ENCODE measurements at regions not wholly inside any gene's neighbourhood (a gene's known extent, or its start where the extent isn't known, plus 50 kb on each side); places are given as distances from the start of the nearest gene placed in this dataset.
"Not testable (repeated sequence)": the region's sequence is repeated elsewhere in the genome, so short reads cannot be mapped to it uniquely, and the experiment has no call there.

DNA sequence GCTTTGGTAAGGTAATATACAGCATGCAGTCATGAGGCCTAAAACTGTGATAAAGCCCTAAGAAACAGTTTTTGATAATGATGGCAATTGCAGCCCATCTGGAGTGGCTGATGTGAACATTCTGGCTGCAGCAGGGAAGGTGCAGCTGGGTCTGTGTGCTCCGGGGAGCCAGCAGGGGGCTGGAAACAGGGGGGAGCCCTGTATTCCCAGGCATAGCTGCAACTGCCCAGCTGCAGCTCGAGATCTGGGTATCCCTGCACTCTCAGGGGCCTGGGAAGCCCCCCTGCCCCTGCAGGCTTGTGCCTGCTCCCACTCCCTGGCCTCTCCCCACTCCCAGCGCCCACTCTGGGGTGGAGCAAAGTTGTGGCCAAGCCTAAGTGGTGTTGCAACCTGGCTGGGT lies 95.6 kb downstream of the RRAGB start:
- Histone ChIP-seq H3K4me3 (ENCODE audit: low read length) (no peak overlapping the region), H3K27ac (ENCODE audit: low read length) (no peak overlapping the region), H3K9me3 (ENCODE audit: control insufficient read depth, low read length) (no peaks in the 10 kb centered on the region), H3K27me3 (ENCODE audit: control insufficient read depth, insufficient read depth) (no peaks in the 10 kb centered on the region), H3K4me1 (ENCODE audit: control insufficient read depth, insufficient read depth, low read length) (no peaks in the 10 kb centered on the region)
- intact Hi-C loops (cut with DNase I) = no loop called here
- WGBS = 60% methylated on average over 3 of the region's 3 CpGs
- DNase-seq = no peak
- ATAC-seq = no peak

DNA sequence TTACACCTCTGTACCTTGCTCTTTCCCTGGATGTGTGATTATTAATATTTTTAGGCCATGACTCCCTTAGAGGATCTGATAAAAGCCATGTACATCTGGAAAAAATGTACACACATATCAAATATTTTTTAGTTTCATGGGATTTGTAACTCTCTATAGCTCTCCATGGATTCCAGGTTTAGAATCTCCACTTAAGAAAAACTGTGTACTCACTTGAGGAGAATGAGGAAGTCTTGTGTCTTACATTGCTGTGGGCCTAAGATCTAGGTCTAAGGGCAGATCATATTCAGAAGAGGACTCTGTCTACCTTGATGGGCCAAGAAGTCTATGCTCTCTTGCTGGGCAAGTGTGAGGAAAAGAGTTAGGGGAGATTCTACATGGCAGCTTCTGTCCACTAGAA lies 98.0 kb downstream of the RRAGB start:
- no peaks in the 10 kb centered on the region for H3K9me3 ChIP-seq (ENCODE audit: control insufficient read depth, low read length)
- intact Hi-C loops (cut with DNase I) = no loop called here
- no peak overlapping the region for H3K4me3 ChIP-seq (ENCODE audit: low read length)
- H3K4me1 ChIP-seq (ENCODE audit: control insufficient read depth, insufficient read depth, low read length) = no peaks in the 10 kb centered on the region
- H3K27me3 ChIP-seq (ENCODE audit: control insufficient read depth, insufficient read depth) = no peaks in the 10 kb centered on the region
- no peak for ATAC-seq
- H3K27ac ChIP-seq (ENCODE audit: low read length) = no peak overlapping the region
- no peak for DNase-seq

DNA sequence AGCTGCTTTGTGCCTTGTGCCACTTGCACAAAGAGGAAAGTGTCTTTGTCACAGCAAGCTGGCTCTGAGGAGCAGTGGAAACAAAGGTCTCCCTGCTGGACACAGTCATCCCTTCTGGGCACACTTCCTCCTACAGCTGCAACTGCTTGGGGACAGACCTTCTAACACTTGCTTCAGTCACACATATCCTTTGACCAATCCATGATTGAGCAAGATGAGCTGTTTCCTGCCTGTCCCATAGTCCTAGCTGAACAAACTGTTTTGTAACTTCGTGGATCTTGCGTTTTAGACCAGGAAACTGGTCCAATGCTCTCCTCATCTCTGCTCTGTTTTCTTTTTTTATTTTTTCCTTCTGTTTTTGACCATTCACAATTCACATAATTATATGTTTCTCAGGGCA lies 98.5 kb downstream of the RRAGB start:
- ATAC-seq = no peak
- intact Hi-C loops (cut with DNase I) = no loop called here

DNA sequence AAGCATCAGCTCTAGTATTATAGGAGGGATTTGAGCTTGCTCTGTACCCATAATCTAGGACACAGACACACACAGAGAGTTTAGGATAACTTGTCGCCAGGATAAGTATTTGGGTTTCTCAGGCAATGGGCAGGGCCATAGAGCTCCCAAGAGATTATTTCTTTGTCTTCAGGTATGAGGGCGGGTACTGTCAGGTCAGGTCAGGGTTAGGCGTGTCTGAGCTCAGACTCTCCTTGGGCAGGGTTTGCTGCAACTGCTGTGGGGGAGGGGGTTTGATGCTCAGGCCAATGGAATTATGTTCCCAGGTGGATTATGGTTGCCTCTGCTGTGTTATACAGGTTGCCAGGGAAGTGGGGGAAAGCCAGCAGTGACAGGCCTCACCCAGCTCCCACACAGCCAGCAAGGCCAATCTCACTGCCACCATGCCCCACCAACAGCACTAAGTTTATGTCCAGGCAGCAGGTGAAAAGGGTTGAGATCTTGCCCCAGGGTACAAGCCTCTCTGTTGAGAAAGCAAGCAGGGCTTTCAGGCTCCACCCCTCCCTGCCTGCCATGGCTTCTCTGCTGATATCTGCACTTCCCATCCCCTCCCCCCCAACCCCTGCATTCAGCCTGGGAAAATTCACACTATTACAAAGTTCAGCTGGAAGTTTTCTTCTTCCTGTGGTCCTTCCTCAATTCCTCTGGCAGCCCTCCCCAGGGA lies 101.3 kb downstream of the RRAGB start:
- intact Hi-C loops (cut with DNase I) = no loop called here
- no peak overlapping the region for H3K27ac ChIP-seq (ENCODE audit: low read length)
- H3K4me3 ChIP-seq (ENCODE audit: low read length) = no peak overlapping the region
- H3K9me3 ChIP-seq (ENCODE audit: control insufficient read depth, low read length) = no peaks in the 10 kb centered on the region
- ATAC-seq (no peak), DNase-seq (no peak)
- WGBS = 79% methylated on average over 3 of the region's 3 CpGs
- no peaks in the 10 kb centered on the region for H3K4me1 ChIP-seq (ENCODE audit: control insufficient read depth, insufficient read depth, low read length)
- no peaks in the 10 kb centered on the region for H3K27me3 ChIP-seq (ENCODE audit: control insufficient read depth, insufficient read depth)

More for the DNA sequence above, 98.5 kb downstream of the RRAGB start:
- no peaks in the 10 kb centered on the region for H3K9me3 ChIP-seq (ENCODE audit: control insufficient read depth, low read length)
- no peaks in the 10 kb centered on the region for H3K27me3 ChIP-seq (ENCODE audit: control insufficient read depth, insufficient read depth)
- DNase-seq = no peak
- H3K27ac ChIP-seq (ENCODE audit: low read length) = no peak overlapping the region
- no peaks in the 10 kb centered on the region for H3K4me1 ChIP-seq (ENCODE audit: control insufficient read depth, insufficient read depth, low read length)
- 50% methylated on average over 2 of the region's 2 CpGs for WGBS
- no peak overlapping the region for H3K4me3 ChIP-seq (ENCODE audit: low read length)

DNA sequence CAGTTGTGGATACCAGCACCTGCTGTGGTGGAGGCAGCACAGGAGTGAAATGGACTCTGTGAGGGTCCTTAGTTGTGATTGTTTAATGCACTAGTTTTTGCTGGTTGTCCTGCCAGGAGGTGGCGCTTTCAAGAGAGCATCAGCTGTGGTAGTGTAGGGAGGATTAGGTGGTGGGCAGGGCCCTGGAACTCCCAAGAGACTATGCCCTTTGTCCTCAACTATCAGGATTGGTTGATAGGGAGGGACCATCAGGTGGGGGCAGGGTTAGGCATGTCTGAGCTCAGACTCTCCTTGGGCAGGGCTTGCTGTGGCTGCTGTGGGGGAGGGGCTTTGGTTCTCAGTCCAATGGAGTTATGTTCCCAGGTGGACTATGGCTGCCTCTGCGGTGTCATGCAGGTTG lies 121.9 kb downstream of the RRAGB start:
- no peak overlapping the region for H3K4me3 ChIP-seq (ENCODE audit: low read length)

DNA sequence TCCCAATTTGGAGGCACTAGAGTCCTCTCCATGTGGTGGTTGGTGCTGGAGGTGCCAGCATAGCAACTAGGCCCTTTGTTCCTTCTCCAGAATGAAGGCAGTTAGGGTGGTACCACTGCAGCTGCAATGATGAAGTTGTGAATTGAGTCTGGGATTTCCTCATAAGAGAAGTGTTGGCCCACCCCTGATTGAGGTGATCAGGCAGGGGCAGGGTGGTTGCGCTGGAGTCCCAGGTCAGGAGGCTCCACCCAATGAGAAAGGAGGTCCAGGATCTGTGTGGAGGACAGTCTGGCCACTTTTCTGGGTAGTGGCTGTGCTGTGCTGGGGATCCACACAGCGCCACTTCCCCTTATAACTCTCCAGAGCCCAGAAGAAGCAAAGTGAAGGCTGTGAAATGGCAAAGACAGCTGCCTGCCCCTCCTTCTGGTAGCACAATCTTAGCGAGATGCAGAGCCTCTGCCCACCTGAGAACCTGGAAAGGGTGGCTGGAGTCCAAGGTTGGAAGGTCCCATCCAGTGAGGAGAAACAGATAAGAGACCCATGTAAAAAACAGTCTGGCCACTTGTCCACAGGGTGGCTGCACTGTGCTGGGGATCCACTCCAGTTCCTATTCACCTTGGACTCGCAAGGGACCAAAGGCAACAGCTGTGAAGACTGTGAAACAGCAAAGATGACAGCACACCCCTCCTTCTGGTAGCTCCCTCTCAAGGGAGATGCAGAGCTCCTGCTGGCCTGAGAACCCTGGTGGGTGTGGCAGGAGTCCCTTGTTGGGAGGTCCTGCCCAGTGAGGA lies 124.6 kb downstream of the RRAGB start:
- no peak for ATAC-seq
- Histone ChIP-seq H3K27ac (ENCODE audit: low read length) (no peak overlapping the region), H3K9me3 (ENCODE audit: control insufficient read depth, low read length) (no peaks in the 10 kb centered on the region), H3K27me3 (ENCODE audit: control insufficient read depth, insufficient read depth) (no peaks in the 10 kb centered on the region), H3K4me1 (ENCODE audit: control insufficient read depth, insufficient read depth, low read length) (no peaks in the 10 kb centered on the region), H3K4me3 (ENCODE audit: low read length) (no peak overlapping the region)
- intact Hi-C loops (cut with DNase I) = no loop called here
- 75% methylated on average over 4 of the region's 4 CpGs for WGBS
- no peak for DNase-seq

More for the DNA sequence above, 121.9 kb downstream of the RRAGB start:
- intact Hi-C loops (cut with DNase I) = no loop called here
- H3K27ac ChIP-seq (ENCODE audit: low read length) = no peak overlapping the region
- no peak for DNase-seq
- H3K4me1 ChIP-seq (ENCODE audit: control insufficient read depth, insufficient read depth, low read length) = no peaks in the 10 kb centered on the region
- no peaks in the 10 kb centered on the region for H3K9me3 ChIP-seq (ENCODE audit: control insufficient read depth, low read length)
- ATAC-seq = no peak
- WGBS = 48% methylated on average over 2 of the region's 2 CpGs
- H3K27me3 ChIP-seq (ENCODE audit: control insufficient read depth, insufficient read depth) = no peaks in the 10 kb centered on the region

DNA sequence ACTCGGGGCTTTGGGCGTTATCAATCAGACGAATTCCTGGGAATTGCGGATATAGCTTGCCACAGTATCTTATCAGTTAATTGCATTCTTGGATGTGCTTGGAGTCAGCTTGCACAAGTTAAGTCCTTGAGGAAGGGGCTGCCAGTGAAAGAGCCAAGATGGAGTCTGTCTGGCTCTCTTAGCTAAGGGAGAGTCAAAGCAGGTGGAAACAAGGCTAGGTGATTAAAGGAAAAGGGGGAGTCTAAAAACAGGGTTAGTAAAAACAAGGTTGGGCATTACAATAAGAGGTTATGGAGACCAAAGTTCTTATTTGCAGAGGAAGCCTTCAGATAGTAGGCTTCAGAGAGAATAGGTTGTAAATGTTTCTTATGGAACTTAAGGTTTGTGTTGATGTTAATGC lies 149.2 kb downstream of the RRAGB start:
- 25% methylated on average over 4 of the region's 4 CpGs for WGBS

DNA sequence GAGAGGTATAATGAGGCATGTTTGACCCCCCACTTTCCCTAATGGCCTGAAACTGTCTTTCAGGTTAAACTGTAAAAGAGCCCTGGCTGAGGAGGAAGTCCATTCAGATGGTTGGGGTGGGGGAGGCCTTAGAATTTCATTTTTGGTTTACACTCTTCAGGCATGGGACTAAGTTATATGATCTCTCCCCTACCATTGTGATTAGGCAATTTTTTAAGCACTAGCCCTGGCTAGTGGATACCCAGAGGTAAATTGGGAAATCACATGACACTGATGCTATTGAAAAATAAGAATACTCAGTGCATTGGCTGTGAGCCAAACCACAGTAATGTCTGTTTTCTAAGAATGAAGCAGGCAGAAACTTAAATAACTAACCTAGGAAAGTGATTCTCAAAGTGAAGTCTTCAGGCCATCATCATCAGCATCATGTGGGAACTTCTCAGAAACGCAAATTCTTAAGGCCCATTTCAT lies 149.7 kb downstream of the RRAGB start:
- Histone ChIP-seq H3K9me3 (ENCODE audit: control insufficient read depth, low read length) (no peaks in the 10 kb centered on the region), H3K27me3 (ENCODE audit: control insufficient read depth, insufficient read depth) (no peaks in the 10 kb centered on the region), H3K4me3 (ENCODE audit: low read length) (no peak overlapping the region), H3K4me1 (ENCODE audit: control insufficient read depth, insufficient read depth, low read length) (no peaks in the 10 kb centered on the region), H3K27ac (ENCODE audit: low read length) (no peak overlapping the region)
- no peak for ATAC-seq
- 77% methylated on average over 1 of the region's 1 CpG for WGBS
- no peak for DNase-seq
- intact Hi-C loops (cut with DNase I) = no loop called here

More for the DNA sequence above, 149.2 kb downstream of the RRAGB start:
- H3K27me3 ChIP-seq (ENCODE audit: control insufficient read depth, insufficient read depth); H3K9me3 ChIP-seq (ENCODE audit: control insufficient read depth, low read length); DNase-seq; H3K27ac ChIP-seq (ENCODE audit: low read length); intact Hi-C loops (cut with DNase I); H3K4me1 ChIP-seq (ENCODE audit: control insufficient read depth, insufficient read depth, low read length); H3K4me3 ChIP-seq (ENCODE audit: low read length); ATAC-seq: not testable (repeated sequence)

DNA sequence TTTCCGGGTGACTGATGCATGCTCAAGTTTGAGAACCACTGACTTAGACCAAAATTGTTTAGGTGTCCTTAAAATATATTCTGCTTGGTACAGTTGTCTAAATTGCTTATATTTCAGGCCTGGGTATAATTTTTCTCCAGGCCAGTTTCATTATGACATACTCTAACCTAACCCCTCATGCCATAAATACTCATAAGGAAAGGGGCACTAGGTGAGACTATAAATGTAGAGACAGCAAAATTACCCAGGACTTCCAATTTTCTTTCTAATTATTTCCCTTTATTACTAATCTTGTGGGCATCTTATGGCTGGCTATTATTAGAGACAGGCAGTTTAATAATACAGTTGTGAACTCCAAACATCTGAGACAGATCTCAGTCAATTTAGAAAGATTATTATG lies 150.2 kb downstream of the RRAGB start:
- ATAC-seq (no peak), DNase-seq (no peak)
- 100% methylated on average over 1 of the region's 1 CpG for WGBS
- no peak overlapping the region for H3K27ac ChIP-seq (ENCODE audit: low read length)
- H3K4me1 ChIP-seq (ENCODE audit: control insufficient read depth, insufficient read depth, low read length) = no peaks in the 10 kb centered on the region
- intact Hi-C loops (cut with DNase I) = no loop called here
- no peaks in the 10 kb centered on the region for H3K9me3 ChIP-seq (ENCODE audit: control insufficient read depth, low read length)
- no peak overlapping the region for H3K4me3 ChIP-seq (ENCODE audit: low read length)
- no peaks in the 10 kb centered on the region for H3K27me3 ChIP-seq (ENCODE audit: control insufficient read depth, insufficient read depth)

DNA sequence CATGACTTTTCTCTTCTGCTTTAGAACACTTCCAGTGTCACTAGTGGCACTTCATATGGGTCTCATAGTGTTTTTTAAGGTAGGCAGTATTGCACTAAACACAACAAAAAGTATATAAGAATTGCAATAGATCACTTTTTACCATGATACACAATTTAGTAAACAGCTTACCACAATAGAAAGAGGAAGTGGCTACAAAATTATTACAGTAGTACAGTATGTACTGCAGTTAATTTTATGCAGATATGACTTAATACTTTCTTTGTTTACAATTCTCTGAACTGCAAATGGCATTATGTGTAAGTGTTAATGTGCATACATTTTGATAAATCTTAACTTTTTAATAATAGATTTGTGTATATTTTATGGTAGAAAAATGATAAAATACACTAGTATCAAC lies 157.3 kb downstream of the RRAGB start:
- no peak for DNase-seq
- H3K4me1 ChIP-seq (ENCODE audit: control insufficient read depth, insufficient read depth, low read length) = no peaks in the 10 kb centered on the region
- no peaks in the 10 kb centered on the region for H3K9me3 ChIP-seq (ENCODE audit: control insufficient read depth, low read length)
- no peak for ATAC-seq
- no peak overlapping the region for H3K4me3 ChIP-seq (ENCODE audit: low read length)
- intact Hi-C loops (cut with DNase I) = no loop called here
- H3K27me3 ChIP-seq (ENCODE audit: control insufficient read depth, insufficient read depth) = no peaks in the 10 kb centered on the region
- no peak overlapping the region for H3K27ac ChIP-seq (ENCODE audit: low read length)

DNA sequence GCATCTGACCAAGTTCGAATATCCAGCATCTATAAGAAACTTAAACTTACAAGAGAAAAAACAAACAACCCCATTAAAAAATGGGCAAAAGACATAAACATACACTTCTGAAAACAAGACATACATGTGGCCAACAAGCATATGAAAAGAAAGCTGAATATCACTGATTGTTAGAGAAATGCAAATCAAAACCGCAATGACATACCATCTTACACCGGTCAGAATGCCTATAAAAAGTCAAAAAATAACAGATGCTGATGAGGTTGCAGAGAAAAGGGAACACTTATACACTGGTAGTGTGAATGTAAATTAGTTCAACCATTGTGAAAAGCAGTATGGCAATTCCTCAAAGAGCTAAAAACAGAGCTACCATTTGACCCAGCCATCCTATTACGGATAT lies 166.0 kb downstream of the RRAGB start:
- H3K27ac ChIP-seq (ENCODE audit: low read length); H3K9me3 ChIP-seq (ENCODE audit: control insufficient read depth, low read length); intact Hi-C loops (cut with DNase I); DNase-seq; ATAC-seq; H3K4me1 ChIP-seq (ENCODE audit: control insufficient read depth, insufficient read depth, low read length); H3K27me3 ChIP-seq (ENCODE audit: control insufficient read depth, insufficient read depth); H3K4me3 ChIP-seq (ENCODE audit: low read length): not testable (repeated sequence)
- WGBS = 87% methylated on average over 4 of the region's 4 CpGs

Measured in right cardiac atrium (tissue), 5 donors.